GM18508 (cell line): ENCODE measurements at regions not wholly inside any gene's neighbourhood (a gene's known extent, or its start where the extent isn't known, plus 50 kb on each side); places are given as distances from the start of the nearest gene placed in this dataset.

ENCODE experiments used
- ATAC-seq: cut with Tn5 transposase; IDR thresholded peaks from one replicate; pipeline ENCODE4 v1.9.1; 2021; ENCODE audit warnings: moderate number of reproducible peaks; ENCODE audit not compliant: insufficient read depth, unreplicated experiment

DNA sequence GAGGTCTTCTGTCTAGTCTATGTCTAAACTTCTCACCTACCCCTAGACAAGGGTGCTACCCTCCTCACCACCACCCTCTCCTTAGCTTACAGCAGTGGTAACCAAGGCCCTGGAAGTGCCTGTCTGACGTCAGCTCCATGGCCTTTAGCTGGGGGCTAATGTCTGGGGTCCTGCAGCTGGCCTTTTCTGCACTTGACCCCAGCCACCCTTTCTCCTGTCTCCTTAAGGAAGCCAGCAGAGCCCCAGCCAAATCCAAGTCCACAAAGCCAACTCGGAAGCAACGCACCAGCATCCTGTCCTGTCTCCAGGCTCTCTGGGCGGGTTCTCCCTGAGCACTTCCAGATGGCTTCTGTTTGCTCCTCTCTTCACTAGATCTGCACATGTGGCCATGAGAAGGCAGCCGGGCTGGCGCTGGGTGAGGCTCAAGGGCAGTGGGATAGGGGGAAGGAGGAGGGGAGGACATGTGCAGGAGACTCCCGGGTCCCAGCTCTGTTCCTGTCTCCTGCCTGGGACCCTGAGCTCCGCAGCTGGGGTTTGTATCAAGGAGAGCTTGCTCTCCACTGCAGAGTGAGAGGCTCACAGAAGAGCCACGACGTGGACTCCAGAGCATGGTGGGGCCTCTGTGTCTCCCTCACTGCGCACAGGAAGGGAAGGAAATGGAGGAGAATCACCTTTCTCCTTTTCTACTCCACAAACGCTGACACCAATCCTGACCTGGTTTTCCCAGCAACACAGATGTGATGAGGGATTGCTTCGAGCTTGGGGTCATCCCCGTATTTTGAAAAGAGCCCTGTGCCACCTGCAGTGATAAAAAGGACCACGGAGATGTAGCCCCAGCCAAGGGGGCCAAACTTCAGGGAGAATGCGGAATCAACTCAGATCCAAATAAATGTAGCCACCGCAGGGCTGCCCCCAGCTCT lies 204.2 kb downstream of the USP12 start:
- no peak for ATAC-seq

DNA sequence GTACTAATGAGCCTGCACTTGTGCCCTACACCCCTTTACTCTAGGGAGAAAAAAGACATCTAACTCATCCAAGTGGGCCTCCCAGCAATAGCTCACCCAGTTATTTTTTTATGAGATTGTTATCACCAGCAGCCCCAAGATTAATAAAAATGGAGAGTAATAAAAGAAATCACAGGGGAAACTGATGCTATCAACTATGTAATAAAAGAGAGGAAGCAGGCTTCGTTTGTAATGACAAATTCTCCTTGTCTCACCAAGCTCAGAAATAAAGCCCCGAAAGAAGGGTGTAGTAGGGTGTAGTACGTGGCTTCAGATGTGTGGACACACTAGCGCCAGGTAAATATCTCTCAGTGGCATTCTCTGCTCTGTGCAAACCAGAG lies 204.9 kb downstream of the USP12 start:
- ATAC-seq: no peak

DNA sequence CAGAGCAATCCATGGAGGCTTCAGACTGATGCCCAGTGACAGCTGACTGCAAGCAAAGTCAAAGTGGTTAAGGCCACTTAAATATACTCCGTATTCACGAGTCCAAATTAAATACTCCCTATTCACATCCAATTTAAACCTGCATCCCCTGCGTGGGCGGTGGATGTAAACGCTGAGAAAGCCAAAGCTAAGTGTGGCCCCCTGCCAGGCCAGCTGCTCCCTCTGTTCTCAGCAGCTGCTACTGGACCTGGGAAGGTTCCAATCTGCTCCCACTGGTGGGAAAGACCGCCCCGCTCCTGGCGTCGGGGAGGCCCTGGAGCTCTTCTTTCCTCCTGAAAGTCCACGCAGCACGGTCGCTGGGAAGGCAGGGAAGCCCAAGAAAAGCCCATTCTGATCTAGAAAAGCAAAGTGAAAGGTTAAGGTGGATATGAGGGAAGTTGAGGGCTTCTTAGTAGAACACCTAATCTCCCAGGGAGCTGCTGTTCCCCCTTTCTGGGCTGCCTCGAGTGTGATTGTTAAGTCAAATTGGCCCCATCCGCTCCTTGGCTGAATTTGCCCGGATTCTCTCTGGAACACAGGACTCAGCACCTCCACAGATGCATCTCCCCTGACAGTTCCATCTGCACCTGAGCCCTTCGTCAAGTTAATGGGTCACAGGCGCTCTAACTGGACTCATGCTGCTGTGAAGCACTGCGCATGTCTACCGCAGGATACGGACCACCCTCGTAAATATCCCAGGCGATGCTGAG lies 205.5 kb downstream of the USP12 start:
- no peak for ATAC-seq

DNA sequence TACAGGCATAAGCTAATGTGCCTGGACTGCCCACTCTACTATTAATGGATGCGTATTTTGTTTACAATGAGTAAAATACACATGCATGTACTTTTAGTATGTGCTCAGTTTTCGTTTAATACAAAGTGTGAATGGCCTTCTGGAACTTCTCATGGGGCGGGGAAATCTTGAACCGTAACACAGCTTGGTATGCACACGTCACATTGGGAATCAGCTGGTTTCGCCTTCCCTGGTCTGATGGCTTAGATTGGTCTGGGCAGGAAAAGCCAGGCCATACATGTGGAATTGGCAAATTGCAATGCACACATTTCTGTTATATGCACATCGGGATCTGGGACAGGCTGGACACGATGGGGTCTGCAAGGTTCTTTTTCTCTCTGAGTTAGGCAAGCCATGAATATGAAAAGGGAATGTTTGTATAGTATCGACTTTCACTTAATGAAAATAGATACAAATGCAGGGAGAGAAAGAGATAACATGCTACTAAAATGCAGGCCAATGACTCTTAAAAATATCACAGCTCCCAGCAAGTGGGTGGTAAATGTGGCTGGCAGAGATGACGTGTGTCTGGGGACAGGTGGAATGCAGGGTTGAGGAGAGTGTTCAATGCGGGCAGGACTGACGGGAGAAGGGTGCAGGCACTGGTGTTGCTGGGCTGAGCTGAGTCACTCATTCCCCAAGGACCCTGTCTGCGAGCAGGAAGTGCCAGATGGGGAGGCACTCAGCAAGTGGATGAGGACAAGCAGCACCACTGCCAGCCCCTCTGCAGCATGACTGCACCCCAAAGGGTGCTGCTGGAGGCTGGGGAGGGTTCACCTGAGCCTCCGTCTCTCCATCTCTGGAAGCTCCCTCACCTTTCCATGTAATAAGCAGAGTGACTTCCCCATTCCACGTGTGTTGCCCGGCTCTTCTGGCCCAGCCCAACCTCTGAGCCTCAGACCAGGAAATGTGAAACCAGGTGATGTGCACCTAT lies 204.0 kb upstream of the GPR12 start:
- no peak for ATAC-seq

DNA sequence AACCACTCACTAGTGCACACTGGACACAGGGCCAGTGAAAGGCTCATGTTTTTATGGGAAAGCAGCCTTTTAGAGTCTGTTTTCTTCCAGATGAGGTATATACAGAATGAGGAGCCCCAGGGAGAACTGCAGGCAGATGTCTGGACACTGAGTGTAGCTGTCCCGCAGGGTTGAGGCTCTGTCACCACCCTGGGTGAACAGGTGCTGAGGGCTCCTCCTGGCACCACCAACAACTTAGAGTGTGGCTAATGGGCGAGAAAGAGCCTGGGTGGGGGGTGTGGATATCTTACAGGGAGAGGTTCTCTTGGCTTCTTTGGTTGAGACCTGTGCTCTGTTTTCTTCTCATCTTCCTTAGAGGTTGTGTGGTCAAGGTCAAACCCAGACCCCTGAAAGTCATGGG lies 202.1 kb upstream of the GPR12 start:
- no peak for ATAC-seq

DNA sequence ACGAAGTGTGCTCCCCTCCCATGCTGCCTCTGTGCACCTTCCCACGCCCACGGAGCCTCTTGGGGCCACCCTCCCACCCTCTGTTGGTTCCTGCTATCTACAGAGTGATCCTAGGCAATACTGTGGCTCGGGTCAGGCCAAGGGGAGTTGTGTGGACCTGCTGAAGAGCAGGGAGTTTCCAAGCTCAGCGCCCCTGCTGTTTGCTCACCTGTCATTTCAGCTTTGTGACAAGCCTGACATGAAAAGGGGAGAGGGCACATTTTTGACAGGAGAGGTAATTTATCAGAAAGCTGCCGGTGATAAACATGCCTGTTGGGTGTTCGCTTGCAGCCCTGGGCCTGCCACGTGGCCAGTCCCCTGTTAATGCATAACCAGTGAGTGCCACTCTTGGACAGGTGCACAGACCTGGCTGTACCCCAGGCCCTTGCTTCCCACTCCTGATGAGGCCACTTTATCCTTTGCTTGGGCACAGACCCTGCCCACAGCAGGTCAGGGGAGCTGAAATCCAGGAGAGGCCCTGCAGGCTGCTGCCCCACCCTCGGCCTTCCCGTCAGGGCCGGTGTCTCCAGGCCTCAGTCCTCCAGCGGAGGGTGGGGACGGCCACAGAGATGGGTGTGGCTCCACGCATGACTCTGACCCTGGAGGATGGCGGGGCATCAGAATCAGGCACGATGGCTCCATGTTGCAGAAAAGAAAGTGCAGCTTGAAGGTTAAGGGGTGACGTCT lies 201.5 kb upstream of the GPR12 start:
- no peak for ATAC-seq

DNA sequence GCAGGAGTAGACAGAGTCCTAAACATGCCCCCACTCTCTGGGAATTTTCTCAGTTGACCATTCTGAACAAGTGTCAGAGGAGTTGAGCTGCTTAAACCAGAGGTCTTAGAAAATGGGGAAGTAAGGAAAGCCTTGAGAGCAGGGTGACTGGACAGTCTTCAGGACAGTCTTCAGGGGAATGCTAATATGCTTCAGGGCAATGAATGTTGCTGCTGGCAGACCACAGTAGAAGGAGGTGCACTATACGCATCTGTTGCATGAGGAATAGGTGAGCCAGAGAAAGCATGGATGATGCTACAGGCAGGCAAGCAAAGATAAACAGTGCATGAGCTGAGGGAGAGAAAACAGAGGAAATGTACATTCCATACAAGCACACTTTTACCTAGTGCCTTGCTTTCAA lies 196.6 kb upstream of the GPR12 start:
- ATAC-seq: no peak

DNA sequence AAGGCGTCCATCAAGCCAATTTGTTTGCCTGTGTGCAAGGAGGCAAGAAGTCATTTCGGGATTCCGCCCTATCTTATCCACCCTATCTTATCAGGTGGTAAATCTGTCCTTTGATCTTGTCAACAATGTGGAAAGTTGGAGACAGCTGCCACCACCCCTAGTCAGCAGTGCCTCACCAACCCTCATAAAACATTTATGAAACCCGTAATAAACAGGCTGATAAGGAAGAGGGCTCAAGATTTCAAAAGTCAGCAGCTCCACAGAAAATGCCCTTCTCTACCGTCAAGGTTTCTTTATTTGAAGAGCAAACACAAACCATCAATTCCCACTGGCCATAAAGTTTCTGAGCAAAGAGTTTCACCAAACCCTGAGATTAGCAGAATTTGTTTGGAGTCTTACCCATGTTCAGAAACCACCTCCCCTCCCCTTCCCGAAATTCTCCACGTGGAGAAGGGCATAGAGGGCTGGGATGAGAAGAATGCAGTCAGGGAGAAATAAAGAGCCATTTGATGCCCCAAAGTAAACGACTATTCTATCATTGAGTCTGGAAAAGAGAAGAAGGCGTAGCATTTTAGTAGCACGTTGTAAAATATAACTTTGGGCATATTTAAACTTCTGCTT lies 196.0 kb upstream of the GPR12 start:
- no peak for ATAC-seq

DNA sequence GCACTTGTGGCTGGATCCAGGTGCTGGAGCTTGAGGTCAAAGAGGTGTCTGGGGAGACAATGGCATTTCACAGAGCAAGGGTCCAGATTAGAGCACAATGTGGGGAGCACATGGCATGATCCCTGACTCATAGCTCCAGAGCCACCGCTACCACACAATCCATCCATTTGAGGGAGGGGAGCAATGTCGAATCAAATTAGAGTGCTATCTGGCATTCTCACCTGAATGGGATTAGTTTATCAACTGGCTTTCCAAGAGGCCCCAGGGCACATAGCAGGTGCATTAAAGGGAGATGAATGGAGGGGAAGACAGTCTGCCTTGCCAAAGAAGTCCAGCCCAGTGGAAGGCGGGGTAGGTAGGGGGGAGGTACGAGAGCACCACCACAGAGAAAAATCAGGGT lies 194.4 kb upstream of the GPR12 start:
- ATAC-seq: no peak

DNA sequence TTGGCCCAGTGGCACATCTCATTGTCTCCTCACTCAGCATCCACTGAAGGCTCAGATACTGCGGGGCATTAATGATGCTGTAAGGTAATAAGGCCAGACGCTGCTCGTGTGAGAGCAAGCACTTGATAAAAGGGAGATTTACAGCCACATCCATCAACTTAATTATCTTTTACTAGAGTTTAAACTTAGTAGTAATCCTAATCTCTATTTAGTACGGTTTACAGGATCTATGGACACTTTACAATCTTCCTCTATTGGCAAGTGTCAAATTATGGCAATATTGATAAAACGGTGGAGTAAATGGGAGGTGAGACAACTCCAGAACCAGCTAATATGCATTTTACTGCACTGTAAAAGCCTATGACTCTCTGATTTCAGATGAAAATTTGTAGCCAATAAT lies 192.7 kb upstream of the GPR12 start:
- no peak for ATAC-seq

DNA sequence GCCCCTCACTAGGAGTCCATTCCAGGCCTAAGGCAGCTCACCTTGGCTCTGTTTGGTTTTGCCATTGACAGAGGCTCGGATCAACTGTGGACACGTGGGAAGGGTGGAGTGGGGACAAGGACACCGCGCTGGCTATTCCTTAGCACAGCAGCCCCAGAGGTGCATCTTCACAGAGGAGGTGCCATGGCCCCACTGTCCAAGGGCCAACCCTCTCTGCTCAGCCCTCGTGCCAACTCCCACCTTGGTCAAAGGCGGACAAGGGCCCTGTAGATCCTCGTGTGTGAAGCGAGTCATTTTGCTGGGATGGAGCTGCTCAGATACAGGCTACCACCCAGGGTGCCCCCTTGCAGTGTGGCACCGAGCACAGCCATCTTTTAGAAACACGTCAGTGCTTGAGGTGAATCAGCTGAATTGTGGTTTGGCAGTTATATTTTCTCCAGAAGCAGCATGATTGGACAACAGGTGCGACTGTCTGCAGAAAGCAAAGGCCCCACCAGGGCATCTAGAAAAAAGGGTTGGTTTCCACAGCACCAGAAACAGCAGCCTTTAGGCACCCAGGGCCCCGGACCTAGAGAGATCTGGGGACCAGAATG lies 192.1 kb upstream of the GPR12 start:
- ATAC-seq: no peak

DNA sequence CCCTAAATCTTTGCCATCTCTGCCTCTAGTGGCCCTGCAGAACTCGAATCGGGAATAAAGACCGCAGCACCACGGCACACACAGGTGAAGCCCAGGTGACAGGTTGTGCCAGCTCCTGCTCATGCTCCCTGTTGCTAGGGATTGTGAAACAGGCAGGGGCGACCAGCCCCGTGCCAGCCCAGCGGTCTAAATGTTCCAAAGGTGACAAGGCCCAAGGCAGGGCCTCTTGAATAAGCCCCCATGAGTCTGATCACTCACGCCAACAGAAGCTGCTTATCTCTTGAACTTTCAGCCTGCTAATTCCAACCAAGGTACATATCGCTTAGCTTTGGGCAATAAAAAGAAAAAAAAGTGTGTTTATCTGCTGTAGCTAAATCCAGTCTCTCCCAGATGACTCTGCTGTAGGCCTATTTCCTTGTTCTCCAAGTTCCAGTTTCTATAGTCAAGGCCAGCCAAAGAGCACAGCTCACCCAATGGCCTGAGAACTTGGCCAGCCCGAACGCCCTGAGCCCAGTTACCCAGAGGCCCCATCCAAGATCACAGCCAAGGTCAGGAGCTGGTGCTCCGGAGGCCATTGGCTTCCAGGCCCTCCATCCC lies 191.1 kb upstream of the GPR12 start:
- no peak for ATAC-seq

DNA sequence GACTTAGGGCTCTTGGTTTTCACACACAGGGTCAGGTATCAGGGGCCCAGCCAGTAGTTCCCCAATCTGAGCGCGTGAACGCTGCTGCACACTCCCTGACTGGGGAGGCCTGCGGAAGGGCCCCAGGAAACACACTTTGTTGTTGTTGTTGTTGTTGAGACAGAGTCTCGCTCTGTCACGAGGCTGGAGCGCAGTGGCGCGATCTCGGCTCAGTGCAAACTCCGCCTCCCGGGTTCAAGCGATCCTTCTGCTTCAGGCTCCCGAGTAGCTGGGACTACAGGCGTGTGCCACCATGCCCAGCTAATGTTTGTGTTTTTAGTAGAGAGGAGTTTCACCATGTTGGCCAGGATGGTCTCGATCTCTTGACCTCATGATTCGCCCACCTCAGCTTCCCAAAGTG lies 190.4 kb upstream of the GPR12 start:
- ATAC-seq: no peak

DNA sequence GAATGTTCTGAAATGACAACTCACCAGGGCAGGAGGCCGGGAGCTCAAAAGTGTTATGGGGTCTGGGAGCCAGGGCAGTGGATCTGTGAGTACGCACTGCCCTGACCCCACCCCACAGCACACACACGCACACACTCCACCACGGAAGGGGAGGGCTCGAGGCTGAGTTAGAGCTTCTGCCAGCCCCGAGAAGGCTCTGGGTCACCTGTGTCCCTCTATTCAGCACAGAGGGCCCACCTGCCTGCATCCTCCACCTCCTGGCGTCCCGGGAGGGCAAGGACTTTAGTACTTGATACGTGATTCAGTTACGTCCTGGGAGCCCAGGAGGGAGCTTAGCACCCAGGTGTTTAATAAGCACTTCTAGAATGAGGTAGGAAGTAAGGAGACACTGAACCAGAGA lies 190.0 kb upstream of the GPR12 start:
- ATAC-seq: no peak

DNA sequence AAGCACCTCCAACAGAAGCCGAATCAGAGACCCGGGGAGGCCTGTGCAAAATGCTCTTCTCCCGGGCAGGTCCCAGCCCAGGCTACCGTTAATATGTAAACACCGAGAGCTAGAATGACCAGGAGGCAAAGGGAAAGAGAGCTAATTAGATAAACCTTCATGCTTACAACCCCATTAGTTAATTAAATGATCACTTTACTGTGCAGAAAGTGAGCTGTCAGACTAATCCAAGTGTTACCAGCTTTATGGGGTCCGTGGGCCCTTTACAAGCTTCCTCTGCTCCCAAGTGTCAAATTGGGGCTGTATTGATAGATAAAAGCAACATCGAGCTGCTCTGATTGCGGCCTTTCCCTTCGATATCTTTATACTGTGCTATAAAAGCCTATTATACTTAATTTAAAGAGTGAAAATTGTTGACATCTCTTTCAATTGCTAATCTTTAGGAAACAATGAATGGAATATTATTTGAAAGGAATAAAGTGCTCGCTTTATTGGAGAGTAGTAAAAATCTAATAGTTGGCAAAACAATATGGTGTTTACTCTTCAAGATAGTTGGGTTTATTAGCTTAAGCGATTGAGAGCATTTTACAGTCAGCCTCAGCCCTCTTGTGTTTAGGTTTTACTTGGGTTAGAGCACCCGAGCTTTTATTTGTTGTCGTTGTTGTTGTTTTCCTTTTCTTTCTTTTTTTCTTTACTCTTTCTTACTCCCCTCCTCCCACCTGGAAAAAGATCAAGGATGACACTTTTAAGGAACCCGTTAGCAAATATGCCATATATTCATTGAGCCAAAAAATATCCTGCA lies 189.3 kb upstream of the GPR12 start:
- ATAC-seq: no peak

DNA sequence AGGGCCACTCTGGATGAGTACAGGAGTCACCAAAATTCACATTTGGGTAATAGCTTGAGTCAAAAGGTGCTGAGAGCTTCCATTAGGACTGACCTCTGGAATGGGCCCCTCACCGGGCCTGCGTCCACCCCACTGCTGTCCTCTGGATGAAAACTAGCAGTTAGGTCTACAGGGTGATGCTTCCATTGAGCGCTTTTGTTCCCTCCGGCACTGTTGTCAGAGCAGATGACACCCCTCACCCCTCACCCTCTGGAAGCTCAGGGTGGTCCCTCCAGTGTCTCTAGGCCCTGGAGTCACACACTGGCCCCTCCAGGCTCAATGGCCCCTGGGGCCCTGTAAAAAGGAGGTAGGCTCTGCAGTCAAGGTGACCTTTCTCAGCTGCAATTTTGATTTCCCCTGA lies 187.8 kb upstream of the GPR12 start:
- no peak for ATAC-seq

DNA sequence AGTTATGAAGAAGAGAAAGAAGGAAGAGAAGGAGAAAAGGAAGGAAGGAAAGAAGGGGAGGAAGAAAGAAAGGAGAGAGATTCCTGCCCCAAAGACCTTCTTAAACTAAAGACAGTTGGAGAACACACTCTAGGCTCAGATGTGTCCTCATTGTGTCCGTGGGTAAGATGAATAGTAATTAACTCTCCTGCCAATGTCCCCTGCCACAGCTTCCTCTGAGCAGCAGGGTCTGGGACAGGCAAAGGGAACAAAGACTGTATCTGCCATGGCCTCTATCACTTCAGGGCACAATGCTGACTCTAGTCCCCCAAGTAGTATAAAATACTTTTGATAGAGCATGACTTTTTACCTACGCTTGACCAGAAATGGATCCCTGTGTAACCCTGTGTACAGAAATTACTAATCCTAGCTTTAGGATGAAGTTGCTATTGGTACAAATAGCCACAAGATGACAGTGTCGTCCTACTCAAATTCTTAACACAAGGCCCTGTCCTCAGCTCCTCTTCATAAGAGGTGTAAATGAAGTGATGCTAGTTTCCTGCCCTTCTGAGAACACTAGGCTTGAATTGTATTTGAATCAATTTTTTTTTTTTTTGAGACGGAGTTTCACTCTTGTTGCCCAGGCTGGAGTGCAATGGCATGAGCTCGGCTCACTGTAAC lies 186.2 kb upstream of the GPR12 start:
- ATAC-seq: no peak
